HepG2 (cell line): ENCODE measurements at regions not wholly inside any gene's neighbourhood (a gene's known extent, or its start where the extent isn't known, plus 50 kb on each side); places are given as distances from the start of the nearest gene placed in this dataset.
A peak's percentile ranks its signal among the peaks of the same experiment; 100 is the strongest.

ENCODE experiments used
- CC2D1A ChIP-seq: sonication (generic); formaldehyde crosslinking; IDR thresholded peaks from 2 replicates; pipeline ENCODE4 v1.8.1; 2023; ENCODE audit warnings: mild to moderate bottlenecking, missing genetic modification reagents
- EEA1 ChIP-seq: sonication (generic); formaldehyde crosslinking; IDR thresholded peaks from 2 replicates; pipeline ENCODE4 v1.5.1; 2020; ENCODE audit warnings: mild to moderate bottlenecking, missing genetic modification reagents, borderline replicate concordance
- KAT8 ChIP-seq: IDR thresholded peaks from 2 replicates; pipeline ENCODE4 v1.6.1; 2016; ENCODE audit warnings: missing genetic modification reagents, missing compliant biosample characterization
- MAFF ChIP-seq: IDR thresholded peaks from 2 replicates; pipeline ENCODE4 v1.6.1; 2011; ENCODE audit warnings: low read depth, low read length, improper control_type of control experiment
- ZNF121 ChIP-seq: sonication (generic); formaldehyde crosslinking; IDR thresholded peaks from 2 replicates; pipeline ENCODE4 v1.5.0; 2020; ENCODE audit warnings: mild to moderate bottlenecking, missing genetic modification reagents
- ZNF550 ChIP-seq: sonication (generic); formaldehyde crosslinking; IDR thresholded peaks from 2 replicates; pipeline ENCODE4 v1.4.0; 2020; ENCODE audit warnings: mild to moderate bottlenecking, missing genetic modification reagents, borderline replicate concordance
- ZNF772 ChIP-seq: sonication (generic); formaldehyde crosslinking; IDR thresholded peaks from 2 replicates; pipeline ENCODE4 v1.5.0; 2020; ENCODE audit warnings: mild to moderate bottlenecking, missing genetic modification reagents
- TF ChIP-seq, protein P1 (sequence below): IDR thresholded peaks from 2 replicates; pipeline ENCODE4 v1.6.1; 2016; ENCODE audit warnings: missing compliant biosample characterization, missing genetic modification reagents, borderline replicate concordance
- TF ChIP-seq, protein P2 (sequence below): sonication (generic); formaldehyde crosslinking; IDR thresholded peaks from 2 replicates; pipeline ENCODE4 v1.4.0; 2020; ENCODE audit warnings: missing genetic modification reagents
- TF ChIP-seq, protein P3 (sequence below), 2 experiments: sonication (generic) in 1 of 2; formaldehyde crosslinking in 1 of 2; IDR thresholded peaks; 2 replicates each; pipeline versions ENCODE4 v1.6.1 to v1.9.0; 2014 to 2022; ENCODE audit warnings: antibody characterized with exemption in 1 of 2, borderline replicate concordance in 1 of 2, inconsistent platforms in 1 of 2, low read depth in 1 of 2, missing genetic modification reagents in 1 of 2
- TF ChIP-seq, protein P4 (sequence below): sonication (generic); formaldehyde crosslinking; IDR thresholded peaks from 2 replicates; pipeline ENCODE4 v1.4.0; 2020; ENCODE audit warnings: low read depth, missing genetic modification reagents
- TF ChIP-seq, protein P5 (sequence below): sonication (generic); formaldehyde crosslinking; IDR thresholded peaks from 2 replicates; pipeline ENCODE4 v1.8.1; 2023; ENCODE audit warnings: mild to moderate bottlenecking, missing genetic modification reagents
- TF ChIP-seq, protein P6 (sequence below): sonication (generic); formaldehyde crosslinking; IDR thresholded peaks from 2 replicates; pipeline ENCODE4 v1.4.0; 2020; ENCODE audit warnings: mild to moderate bottlenecking, missing genetic modification reagents

DNA sequence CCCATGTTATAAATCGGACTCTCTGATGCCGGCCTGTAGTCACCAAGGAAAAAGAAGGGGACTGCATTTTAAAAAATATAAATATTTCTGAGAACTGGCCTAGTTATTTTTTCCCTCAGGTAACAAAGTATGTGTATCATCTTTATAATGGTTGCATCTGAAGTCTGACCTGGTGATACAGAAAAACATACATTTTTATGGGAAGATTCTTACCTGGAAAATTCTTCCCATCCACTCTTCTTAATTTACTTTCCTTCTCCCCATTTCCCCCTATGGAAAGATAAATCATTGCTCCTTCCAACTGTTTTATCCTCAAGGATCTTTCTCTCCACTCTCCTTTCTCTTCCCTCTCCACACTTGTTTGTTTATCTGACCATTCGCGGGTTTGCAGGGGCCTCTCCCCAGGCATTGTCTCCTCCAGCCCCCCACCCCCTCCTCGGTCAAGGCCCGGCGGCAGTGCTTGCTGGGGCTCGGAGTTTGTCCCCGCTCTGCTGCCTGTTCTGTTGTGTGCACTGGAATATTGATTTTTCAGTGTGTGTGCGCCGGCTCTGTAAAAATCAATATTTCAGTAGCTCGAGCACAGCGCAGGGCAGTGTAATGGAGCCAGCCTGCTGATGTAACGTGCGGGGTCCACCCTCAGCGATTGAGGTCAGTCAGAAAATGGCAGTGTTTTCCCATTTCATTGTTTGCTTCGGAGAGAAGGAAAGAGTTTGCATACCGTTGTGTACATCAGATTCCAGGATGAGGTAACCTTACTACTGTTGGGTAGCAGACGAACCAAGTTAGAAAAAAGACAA, 199.5 kb upstream of the NFE2L3 start (continued):
- no peak for TF ChIP-seq ZNF550 (CRISPR knock-in tag)
- TF ChIP-seq CC2D1A (CRISPR knock-in tag) = no peak
- no peak for TF ChIP-seq EEA1
- TF ChIP-seq, protein P1, sequence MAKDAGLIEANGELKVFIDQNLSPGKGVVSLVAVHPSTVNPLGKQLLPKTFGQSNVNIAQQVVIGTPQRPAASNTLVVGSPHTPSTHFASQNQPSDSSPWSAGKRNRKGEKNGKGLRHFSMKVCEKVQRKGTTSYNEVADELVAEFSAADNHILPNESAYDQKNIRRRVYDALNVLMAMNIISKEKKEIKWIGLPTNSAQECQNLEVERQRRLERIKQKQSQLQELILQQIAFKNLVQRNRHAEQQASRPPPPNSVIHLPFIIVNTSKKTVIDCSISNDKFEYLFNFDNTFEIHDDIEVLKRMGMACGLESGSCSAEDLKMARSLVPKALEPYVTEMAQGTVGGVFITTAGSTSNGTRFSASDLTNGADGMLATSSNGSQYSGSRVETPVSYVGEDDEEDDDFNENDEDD (CRISPR knock-in tag) = 0 out of 2 replicates have a peak, but pooled peaks have one; percentile 36
- TF ChIP-seq, protein P2, sequence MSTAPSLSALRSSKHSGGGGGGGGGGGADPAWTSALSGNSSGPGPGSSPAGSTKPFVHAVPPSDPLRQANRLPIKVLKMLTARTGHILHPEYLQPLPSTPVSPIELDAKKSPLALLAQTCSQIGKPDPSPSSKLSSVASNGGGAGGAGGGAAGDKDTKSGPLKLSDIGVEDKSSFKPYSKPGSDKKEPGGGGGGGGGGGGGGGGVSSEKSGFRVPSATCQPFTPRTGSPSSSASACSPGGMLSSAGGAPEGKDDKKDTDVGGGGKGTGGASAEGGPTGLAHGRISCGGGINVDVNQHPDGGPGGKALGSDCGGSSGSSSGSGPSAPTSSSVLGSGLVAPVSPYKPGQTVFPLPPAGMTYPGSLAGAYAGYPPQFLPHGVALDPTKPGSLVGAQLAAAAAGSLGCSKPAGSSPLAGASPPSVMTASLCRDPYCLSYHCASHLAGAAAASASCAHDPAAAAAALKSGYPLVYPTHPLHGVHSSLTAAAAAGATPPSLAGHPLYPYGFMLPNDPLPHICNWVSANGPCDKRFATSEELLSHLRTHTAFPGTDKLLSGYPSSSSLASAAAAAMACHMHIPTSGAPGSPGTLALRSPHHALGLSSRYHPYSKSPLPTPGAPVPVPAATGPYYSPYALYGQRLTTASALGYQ = peak; percentile 95
- TF ChIP-seq, protein P3, sequence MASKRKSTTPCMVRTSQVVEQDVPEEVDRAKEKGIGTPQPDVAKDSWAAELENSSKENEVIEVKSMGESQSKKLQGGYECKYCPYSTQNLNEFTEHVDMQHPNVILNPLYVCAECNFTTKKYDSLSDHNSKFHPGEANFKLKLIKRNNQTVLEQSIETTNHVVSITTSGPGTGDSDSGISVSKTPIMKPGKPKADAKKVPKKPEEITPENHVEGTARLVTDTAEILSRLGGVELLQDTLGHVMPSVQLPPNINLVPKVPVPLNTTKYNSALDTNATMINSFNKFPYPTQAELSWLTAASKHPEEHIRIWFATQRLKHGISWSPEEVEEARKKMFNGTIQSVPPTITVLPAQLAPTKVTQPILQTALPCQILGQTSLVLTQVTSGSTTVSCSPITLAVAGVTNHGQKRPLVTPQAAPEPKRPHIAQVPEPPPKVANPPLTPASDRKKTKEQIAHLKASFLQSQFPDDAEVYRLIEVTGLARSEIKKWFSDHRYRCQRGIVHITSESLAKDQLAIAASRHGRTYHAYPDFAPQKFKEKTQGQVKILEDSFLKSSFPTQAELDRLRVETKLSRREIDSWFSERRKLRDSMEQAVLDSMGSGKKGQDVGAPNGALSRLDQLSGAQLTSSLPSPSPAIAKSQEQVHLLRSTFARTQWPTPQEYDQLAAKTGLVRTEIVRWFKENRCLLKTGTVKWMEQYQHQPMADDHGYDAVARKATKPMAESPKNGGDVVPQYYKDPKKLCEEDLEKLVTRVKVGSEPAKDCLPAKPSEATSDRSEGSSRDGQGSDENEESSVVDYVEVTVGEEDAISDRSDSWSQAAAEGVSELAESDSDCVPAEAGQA (IDR thresholded peaks at IDR 0.05; ENCODE audit: low read depth) = peak; percentile 82
- TF ChIP-seq, protein P3 (CRISPR knock-in tag; IDR thresholded peaks at IDR 0.05; ENCODE audit: borderline replicate concordance) = no peak
- no peak for TF ChIP-seq MAFF
- TF ChIP-seq, protein P4, sequence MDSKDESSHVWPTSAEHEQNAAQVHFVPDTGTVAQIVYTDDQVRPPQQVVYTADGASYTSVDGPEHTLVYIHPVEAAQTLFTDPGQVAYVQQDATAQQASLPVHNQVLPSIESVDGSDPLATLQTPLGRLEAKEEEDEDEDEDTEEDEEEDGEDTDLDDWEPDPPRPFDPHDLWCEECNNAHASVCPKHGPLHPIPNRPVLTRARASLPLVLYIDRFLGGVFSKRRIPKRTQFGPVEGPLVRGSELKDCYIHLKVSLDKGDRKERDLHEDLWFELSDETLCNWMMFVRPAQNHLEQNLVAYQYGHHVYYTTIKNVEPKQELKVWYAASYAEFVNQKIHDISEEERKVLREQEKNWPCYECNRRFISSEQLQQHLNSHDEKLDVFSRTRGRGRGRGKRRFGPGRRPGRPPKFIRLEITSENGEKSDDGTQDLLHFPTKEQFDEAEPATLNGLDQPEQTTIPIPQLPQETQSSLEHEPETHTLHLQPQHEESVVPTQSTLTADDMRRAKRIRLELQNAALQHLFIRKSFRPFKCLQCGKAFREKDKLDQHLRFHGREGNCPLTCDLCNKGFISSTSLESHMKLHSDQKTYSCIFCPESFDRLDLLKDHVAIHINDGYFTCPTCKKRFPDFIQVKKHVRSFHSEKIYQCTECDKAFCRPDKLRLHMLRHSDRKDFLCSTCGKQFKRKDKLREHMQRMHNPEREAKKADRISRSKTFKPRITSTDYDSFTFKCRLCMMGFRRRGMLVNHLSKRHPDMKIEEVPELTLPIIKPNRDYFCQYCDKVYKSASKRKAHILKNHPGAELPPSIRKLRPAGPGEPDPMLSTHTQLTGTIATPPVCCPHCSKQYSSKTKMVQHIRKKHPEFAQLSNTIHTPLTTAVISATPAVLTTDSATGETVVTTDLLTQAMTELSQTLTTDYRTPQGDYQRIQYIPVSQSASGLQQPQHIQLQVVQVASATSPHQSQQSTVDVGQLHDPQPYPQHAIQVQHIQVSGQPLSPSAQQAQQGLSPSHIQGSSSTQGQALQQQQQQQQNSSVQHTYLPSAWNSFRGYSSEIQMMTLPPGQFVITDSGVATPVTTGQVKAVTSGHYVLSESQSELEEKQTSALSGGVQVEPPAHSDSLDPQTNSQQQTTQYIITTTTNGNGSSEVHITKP (CRISPR knock-in tag) = peak; percentile 81
- peak; percentile 76 for TF ChIP-seq ZNF772
- peak; percentile 92 for TF ChIP-seq KAT8 (CRISPR knock-in tag)
- TF ChIP-seq, protein P5, sequence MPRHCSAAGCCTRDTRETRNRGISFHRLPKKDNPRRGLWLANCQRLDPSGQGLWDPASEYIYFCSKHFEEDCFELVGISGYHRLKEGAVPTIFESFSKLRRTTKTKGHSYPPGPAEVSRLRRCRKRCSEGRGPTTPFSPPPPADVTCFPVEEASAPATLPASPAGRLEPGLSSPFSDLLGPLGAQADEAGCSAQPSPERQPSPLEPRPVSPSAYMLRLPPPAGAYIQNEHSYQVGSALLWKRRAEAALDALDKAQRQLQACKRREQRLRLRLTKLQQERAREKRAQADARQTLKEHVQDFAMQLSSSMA (CRISPR knock-in tag) = no peak
- TF ChIP-seq, protein P6, sequence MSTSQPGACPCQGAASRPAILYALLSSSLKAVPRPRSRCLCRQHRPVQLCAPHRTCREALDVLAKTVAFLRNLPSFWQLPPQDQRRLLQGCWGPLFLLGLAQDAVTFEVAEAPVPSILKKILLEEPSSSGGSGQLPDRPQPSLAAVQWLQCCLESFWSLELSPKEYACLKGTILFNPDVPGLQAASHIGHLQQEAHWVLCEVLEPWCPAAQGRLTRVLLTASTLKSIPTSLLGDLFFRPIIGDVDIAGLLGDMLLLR (CRISPR knock-in tag) = 0 out of 2 replicates have a peak, but pooled peaks have one; percentile 46
- TF ChIP-seq ZNF121 (CRISPR knock-in tag) = peak; percentile 87
